Activated CD8-positive, alpha-beta T cell treated with anti-CD3 and anti-CD28 coated beads for 36 hours (primary cell): ENCODE measurements at regions not wholly inside any gene's neighbourhood (a gene's known extent, or its start where the extent isn't known, plus 50 kb on each side); places are given as distances from the start of the nearest gene placed in this dataset.

Experiments
- ATAC-seq: fragments of 200-7000 bp; cut with Tn5 transposase; one replicate; pipeline ENCODE4 v1.10.0; 2021; ENCODE audit warnings: mild to moderate bottlenecking, moderate library complexity
- CTCF ChIA-PET: fragments of 350-600 bp; sonication (Branson Sonifier 250); formaldehyde crosslinking; loops from one replicate; lab custom pipeline; 2021; ENCODE audit warnings: antibody characterized with exemption; lab: Charles Lee
- POLR2A ChIA-PET: fragments of 350-600 bp; sonication (Branson Sonifier 250); formaldehyde crosslinking; loops from one replicate; lab custom pipeline; 2021; ENCODE audit warnings: antibody characterized with exemption; lab: Charles Lee
- DNase-seq: peaks from one replicate; pipeline ENCODE4 v3.0.0-alpha.2; 2020
- H3K27ac Mint-ChIP-seq: one replicate; pipeline ENCODE4 v1.8.0; 2021; ENCODE audit warnings: mild to moderate bottlenecking, mixed read lengths
- H3K27me3 Mint-ChIP-seq: one replicate; pipeline ENCODE4 v1.8.0; 2021; ENCODE audit warnings: mixed read lengths
- H3K36me3 Mint-ChIP-seq: one replicate; pipeline ENCODE4 v1.8.0; 2021; ENCODE audit warnings: low read depth, mixed read lengths
- H3K4me1 Mint-ChIP-seq: one replicate; pipeline ENCODE4 v1.8.0; 2021; ENCODE audit warnings: low read depth, mixed read lengths
- H3K4me3 Mint-ChIP-seq: one replicate; pipeline ENCODE4 v1.8.0; 2021; ENCODE audit warnings: mild to moderate bottlenecking, moderate library complexity, mixed read lengths
- H3K9me3 Mint-ChIP-seq: one replicate; pipeline ENCODE4 v1.8.0; 2021; ENCODE audit warnings: mixed read lengths
- intact Hi-C: fragments of 100-400 bp; cut with micrococcal nuclease; formaldehyde crosslinking; loops from one replicate; pipeline ENCODE4 v1.10.0; 2022
- TF ChIP-seq, protein P1 (sequence below): fragments of 200-600 bp; IDR thresholded peaks from one replicate; pipeline ENCODE4 v1.8.0; 2022; ENCODE audit warnings: antibody characterized with exemption, mild to moderate bottlenecking

DNA sequence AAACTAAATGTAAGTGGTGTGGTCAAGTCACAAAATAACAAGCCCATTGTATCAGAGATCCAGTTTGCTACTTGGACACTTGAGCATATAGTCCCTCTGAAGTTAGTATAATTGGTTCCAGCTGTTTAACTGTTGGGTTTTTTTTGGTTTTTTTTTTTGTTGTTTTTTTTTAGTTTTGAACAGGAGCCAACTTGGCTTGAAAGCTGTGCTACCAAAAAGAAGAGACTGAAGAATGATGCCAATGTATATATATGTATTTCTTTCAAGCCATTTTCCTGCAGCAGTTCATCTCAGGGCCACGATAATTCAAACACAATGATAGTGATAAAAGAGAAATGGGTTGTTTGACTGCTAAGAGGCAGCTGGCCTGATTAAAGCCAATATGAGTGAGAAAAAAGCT lies 138.3 kb downstream of the PCDH18 start:
- CTCF ChIA-PET = no interaction called here
- H3K27ac Mint-ChIP-seq = no peak overlapping the region
- intact Hi-C loops = no loop called here
- ATAC-seq (no peak), DNase-seq (no peak)
- H3K27me3 Mint-ChIP-seq = no peaks in the 10 kb centered on the region
- H3K9me3 Mint-ChIP-seq = peaks cover 1% of the 10 kb centered on the region
- no peaks in the 10 kb centered on the region for H3K4me1 Mint-ChIP-seq
- POLR2A ChIA-PET = no interaction called here
- no peak overlapping the region for H3K4me3 Mint-ChIP-seq
- H3K36me3 Mint-ChIP-seq = no peaks in the 10 kb centered on the region
- TF ChIP-seq, protein P1, sequence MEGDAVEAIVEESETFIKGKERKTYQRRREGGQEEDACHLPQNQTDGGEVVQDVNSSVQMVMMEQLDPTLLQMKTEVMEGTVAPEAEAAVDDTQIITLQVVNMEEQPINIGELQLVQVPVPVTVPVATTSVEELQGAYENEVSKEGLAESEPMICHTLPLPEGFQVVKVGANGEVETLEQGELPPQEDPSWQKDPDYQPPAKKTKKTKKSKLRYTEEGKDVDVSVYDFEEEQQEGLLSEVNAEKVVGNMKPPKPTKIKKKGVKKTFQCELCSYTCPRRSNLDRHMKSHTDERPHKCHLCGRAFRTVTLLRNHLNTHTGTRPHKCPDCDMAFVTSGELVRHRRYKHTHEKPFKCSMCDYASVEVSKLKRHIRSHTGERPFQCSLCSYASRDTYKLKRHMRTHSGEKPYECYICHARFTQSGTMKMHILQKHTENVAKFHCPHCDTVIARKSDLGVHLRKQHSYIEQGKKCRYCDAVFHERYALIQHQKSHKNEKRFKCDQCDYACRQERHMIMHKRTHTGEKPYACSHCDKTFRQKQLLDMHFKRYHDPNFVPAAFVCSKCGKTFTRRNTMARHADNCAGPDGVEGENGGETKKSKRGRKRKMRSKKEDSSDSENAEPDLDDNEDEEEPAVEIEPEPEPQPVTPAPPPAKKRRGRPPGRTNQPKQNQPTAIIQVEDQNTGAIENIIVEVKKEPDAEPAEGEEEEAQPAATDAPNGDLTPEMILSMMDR = no peak

DNA sequence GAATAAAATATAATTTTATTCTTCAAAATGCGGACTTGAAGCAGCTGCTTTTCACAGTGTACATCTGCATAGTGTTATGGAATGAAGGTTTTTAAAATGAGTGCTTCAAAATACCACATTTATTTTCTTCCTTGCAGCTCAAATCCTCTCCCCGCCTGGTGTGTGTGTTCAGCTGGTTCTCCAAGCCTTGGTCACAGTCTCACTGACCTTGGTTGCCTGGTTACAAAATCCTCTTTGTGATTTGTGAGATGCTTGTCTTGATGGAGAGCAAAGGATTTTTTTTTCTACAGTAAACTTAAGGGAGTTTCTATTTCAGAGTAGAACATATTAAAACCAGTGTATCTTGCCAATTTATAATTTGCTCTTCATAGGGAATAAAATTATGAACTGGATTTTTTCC lies 139.2 kb downstream of the PCDH18 start:
- TF ChIP-seq, protein P1 = no peak
- intact Hi-C loops = no loop called here
- CTCF ChIA-PET = no interaction called here
- Mint-ChIP-seq H3K36me3 (no peaks in the 10 kb centered on the region), H3K4me3 (no peak overlapping the region), H3K27me3 (no peaks in the 10 kb centered on the region), H3K4me1 (no peaks in the 10 kb centered on the region), H3K27ac (no peak overlapping the region), H3K9me3 (peaks cover 1% of the 10 kb centered on the region)
- DNase-seq = no peak
- POLR2A ChIA-PET = no interaction called here
- ATAC-seq = no peak

DNA sequence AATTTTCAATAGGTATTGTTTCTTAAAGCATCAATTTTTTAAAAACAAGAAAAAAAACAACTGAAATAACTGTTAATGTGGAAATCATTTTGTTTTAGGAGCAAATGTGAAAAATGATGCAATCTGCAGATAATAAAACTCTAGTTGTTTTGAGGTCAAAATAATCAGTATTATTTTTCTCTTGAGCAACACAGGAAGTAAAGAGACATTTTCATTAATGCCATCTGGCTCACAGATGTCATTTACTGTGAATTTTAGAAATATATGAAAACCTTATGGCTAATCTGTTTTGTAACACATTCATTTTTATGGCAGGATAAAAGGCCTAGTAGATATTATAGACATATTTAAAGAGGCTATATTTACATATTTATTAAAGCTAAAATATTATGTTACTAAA lies 141.6 kb downstream of the PCDH18 start:
- H3K4me1 Mint-ChIP-seq = no peaks in the 10 kb centered on the region
- peaks cover 1% of the 10 kb centered on the region for H3K9me3 Mint-ChIP-seq
- ChIA-PET CTCF (no interaction called here), POLR2A (no interaction called here)
- H3K36me3 Mint-ChIP-seq = no peaks in the 10 kb centered on the region
- H3K27ac Mint-ChIP-seq = no peak overlapping the region
- no peaks in the 10 kb centered on the region for H3K27me3 Mint-ChIP-seq
- TF ChIP-seq, protein P1 = no peak
- no peak overlapping the region for H3K4me3 Mint-ChIP-seq
- ATAC-seq (no peak), DNase-seq (no peak)
- intact Hi-C loops = no loop called here

GRCh38 chr4:137389911-137390520 lies 142.3 kb downstream of the PCDH18 start:
- no peak for ATAC-seq
- Mint-ChIP-seq H3K9me3 (peaks cover 1% of the 10 kb centered on the region), H3K4me3 (no peak overlapping the region), H3K36me3 (no peaks in the 10 kb centered on the region), H3K27me3 (no peaks in the 10 kb centered on the region), H3K27ac (no peak overlapping the region), H3K4me1 (no peaks in the 10 kb centered on the region)
- no peak for DNase-seq
- POLR2A ChIA-PET = no interaction called here
- TF ChIP-seq, protein P1 = no peak
- CTCF ChIA-PET = no interaction called here
- intact Hi-C loops = no loop called here

- intact Hi-C loops = no loop called here
- no peak overlapping the region for H3K4me3 Mint-ChIP-seq
- POLR2A ChIA-PET = no interaction called here
Observed at GRCh38 chr4:137387924-137388323, 144.4 kb downstream of the PCDH18 start.

More at GRCh38 chr4:137387924-137388323, 144.4 kb downstream of the PCDH18 start:
- CTCF ChIA-PET = no interaction called here
- ATAC-seq (no peak), DNase-seq (no peak)
- H3K9me3 Mint-ChIP-seq = peaks cover 5% of the 10 kb centered on the region
- no peaks in the 10 kb centered on the region for H3K27me3 Mint-ChIP-seq
- no peaks in the 10 kb centered on the region for H3K36me3 Mint-ChIP-seq
- TF ChIP-seq, protein P1 = no peak
- no peak overlapping the region for H3K27ac Mint-ChIP-seq
- H3K4me1 Mint-ChIP-seq = no peaks in the 10 kb centered on the region
